K562 (cell line): ENCODE measurements at regions not wholly inside any gene's neighbourhood (a gene's known extent, or its start where the extent isn't known, plus 50 kb on each side); places are given as distances from the start of the nearest gene placed in this dataset.

ENCODE experiments used
- ATAC-seq: fragments of 200-7000 bp; cut with Tn5 transposase; 3 replicates; pipeline ENCODE4 v1.9.1; 2020; ENCODE audit warnings: moderate library complexity
- BruUV-seq: library from RNA; stranded (reverse); fragments of 400-500 nt; replicated peaks from 2 replicates; lab custom pipeline; 2021; lab: Mats Ljungman, UMichigan
- CTCF ChIA-PET: fragments of 300-600 bp; formaldehyde crosslinking; extraction: SDS; loops from one replicate; lab custom pipeline; 2021; ENCODE audit warnings: low intra/inter-chr PET ratio; lab: Yijun Ruan, JAX
- POLR2A ChIA-PET: fragments of 300-600, 350-650 bp; sonication (Branson Sonifier 250); formaldehyde crosslinking; extraction: SDS; loops from one replicate; lab custom pipeline; 2021; ENCODE audit warnings: antibody characterized with exemption, inconsistent platforms; lab: Yijun Ruan, JAX
- DNase-seq, 4 experiments: peaks; one replicate each; pipeline versions ENCODE4 v3.0.0 to v3.0.0-alpha.2; 2011 to 2018; ENCODE audit warnings: low spot score in 3 of 4, mixed read lengths in 3 of 4; ENCODE audit errors: extremely low read depth in 1 of 4
- FAIRE-seq: peaks from 2 replicates; lab custom pipeline; 2011; peaks lifted over from hg19 to GRCh38; lab: Jason Lieb, UNC
- H2AFZ ChIP-seq: 2 replicates; pipeline ENCODE4 v1.6.0; 2011; ENCODE audit warnings: low read depth, low read length, control low read depth, inconsistent platforms
- H3K27ac ChIP-seq: fragments of 200-600 bp; 3 replicates; pipeline ENCODE4 v1.8.0; 2011; ENCODE audit warnings: low read depth, mild to moderate bottlenecking, control low read depth, inconsistent platforms, low read length, moderate library complexity, mixed read lengths; ENCODE audit errors: extremely low read depth
- H3K27me3 ChIP-seq, 2 experiments: fragments of 300-600 bp in 1 of 2; 2 replicates in 1 of 2; 3 replicates in 1 of 2; pipeline versions ENCODE4 v1.6.0 to v1.8.0; 2011; ENCODE audit warnings: inconsistent platforms in 2 of 2, low read length in 2 of 2, mild to moderate bottlenecking in 1 of 2, mixed read lengths in 1 of 2, moderate library complexity in 1 of 2; ENCODE audit not compliant: control insufficient read depth in 2 of 2, insufficient read depth in 2 of 2
- H3K36me3 ChIP-seq: fragments of 300-600 bp; 3 replicates; pipeline ENCODE4 v1.8.0; 2011; ENCODE audit warnings: mild to moderate bottlenecking, low read length, inconsistent platforms; ENCODE audit not compliant: control insufficient read depth, insufficient read depth
- H3K4me1 ChIP-seq, 2 experiments: fragments of 200-600 bp in 1 of 2; replicated peaks in 1 of 2; 2 replicates in 1 of 2; 3 replicates in 1 of 2; pipeline versions ENCODE4 v1.5.1 to v1.8.0; 2011; ENCODE audit warnings: inconsistent platforms in 2 of 2, low read length in 2 of 2, mild to moderate bottlenecking in 1 of 2, mixed read lengths in 1 of 2, moderate library complexity in 1 of 2; ENCODE audit not compliant: control insufficient read depth in 2 of 2, insufficient read depth in 2 of 2
- H3K4me2 ChIP-seq: 2 replicates; pipeline ENCODE4 v1.6.1; 2011; ENCODE audit warnings: low read length, control low read depth, inconsistent platforms, mixed read lengths; ENCODE audit not compliant: insufficient read depth
- H3K4me3 ChIP-seq: fragments of 200-600 bp; sonication (generic), shearing (Covaris generic); 2 replicates; pipeline ENCODE4 v1.5.1; 2016; ENCODE audit warnings: control low read depth, inconsistent platforms
- H3K79me2 ChIP-seq: fragments of 200-600 bp; 3 replicates; pipeline ENCODE4 v1.8.0; 2011; ENCODE audit warnings: low read length, inconsistent platforms; ENCODE audit not compliant: control insufficient read depth, insufficient read depth
- H3K9ac ChIP-seq, 2 experiments: 2 replicates each; pipeline versions ENCODE4 v1.6.0 to v1.6.1; 2011; ENCODE audit warnings: low read depth in 2 of 2, low read length in 2 of 2, control low read depth in 1 of 2, inconsistent platforms in 1 of 2, mild to moderate bottlenecking in 1 of 2, mixed read lengths in 1 of 2; ENCODE audit not compliant: insufficient read depth in 1 of 2
- H3K9me1 ChIP-seq: one replicate; pipeline ENCODE4 v1.6.0; 2011; ENCODE audit warnings: inconsistent platforms, mild to moderate bottlenecking, low read length, moderate library complexity; ENCODE audit not compliant: control insufficient read depth, insufficient read depth
- H3K9me3 ChIP-seq: replicated peaks from 2 replicates; pipeline ENCODE4 v1.5.1; 2011; ENCODE audit warnings: low read depth, low read length, inconsistent platforms; ENCODE audit not compliant: control insufficient read depth, insufficient read depth
- H4K20me1 ChIP-seq: replicated peaks from 2 replicates; pipeline ENCODE4 v1.6.1; 2011; ENCODE audit warnings: low read length, inconsistent platforms, mixed read lengths; ENCODE audit not compliant: control insufficient read depth, insufficient read depth
- ATF1 ChIP-seq, 2 experiments: fragments of 450-650 bp in 1 of 2; IDR thresholded peaks; 2 replicates each; pipeline ENCODE4 v1.6.1; 2016; ENCODE audit warnings: missing compliant biosample characterization in 1 of 2, missing genetic modification characterization in 1 of 2
- CBFA2T3 ChIP-seq: fragments of 450-650 bp; IDR thresholded peaks from 2 replicates; pipeline ENCODE4 v1.6.1; 2017
- CCAR2 ChIP-seq: fragments of 200-400 bp; formaldehyde crosslinking; IDR thresholded peaks from 2 replicates; pipeline ENCODE4 v1.6.1; 2017; ENCODE audit warnings: mild to moderate bottlenecking, low read depth, low read length
- FOSL1 ChIP-seq: fragments of 200-800 bp; sonication (Bioruptor generic); conservative IDR thresholded peaks from 2 replicates; pipeline ENCODE4 v1.6.1; 2016; ENCODE audit warnings: missing genetic modification characterization, missing compliant biosample characterization
- IFI16 ChIP-seq: fragments of 250-450 bp; sonication (Bioruptor Pico); IDR thresholded peaks from 2 replicates; pipeline ENCODE4 v2.1.2; 2022; ENCODE audit warnings: mild to moderate bottlenecking, inconsistent platforms
- L3MBTL2 ChIP-seq: fragments of 450-650 bp; IDR thresholded peaks from 2 replicates; pipeline ENCODE4 v1.6.1; 2016; ENCODE audit warnings: mild to moderate bottlenecking, moderate library complexity
- NCOA2 ChIP-seq, 2 experiments: fragments of 450-650 bp; IDR thresholded peaks; 2 replicates each; pipeline ENCODE4 v1.6.1; 2018; ENCODE audit warnings: mild to moderate bottlenecking in 2 of 2, moderate library complexity in 1 of 2; ENCODE audit not compliant: partially characterized antibody in 2 of 2
- POLR2A ChIP-seq: fragments of 450-650 bp; conservative IDR thresholded peaks from 2 replicates; pipeline ENCODE4 v1.6.1; 2016
- SIN3B ChIP-seq: fragments of 450-650 bp; IDR thresholded peaks from 2 replicates; pipeline ENCODE4 v1.6.1; 2017; ENCODE audit warnings: low read depth, mild to moderate bottlenecking, moderate library complexity
- XRCC4 ChIP-seq: IDR thresholded peaks from one replicate; pipeline ENCODE4 v1.6.1; 2011; ENCODE audit not compliant: insufficient read depth, insufficient read length; ENCODE audit errors: extremely low read depth
- ZNF165 ChIP-seq: fragments of 250-450 bp; sonication (Bioruptor Pico); IDR thresholded peaks from 2 replicates; pipeline ENCODE4 v1.4.0; 2020; ENCODE audit warnings: borderline replicate concordance
- ZNF354B ChIP-seq: fragments of 250-450 bp; sonication (Bioruptor Pico); IDR thresholded peaks from 2 replicates; pipeline ENCODE4 v1.4.0; 2020
- ZNF583 ChIP-seq: fragments of 250-450 bp; sonication (Bioruptor Pico); IDR thresholded peaks from 2 replicates; pipeline ENCODE4 v1.4.0; 2020
- ZNF668 ChIP-seq: fragments of 250-450 bp; sonication (Bioruptor Pico); IDR thresholded peaks from 2 replicates; pipeline ENCODE4 v1.8.0; 2022; ENCODE audit warnings: mild to moderate bottlenecking, inconsistent platforms
- WGBS: fragments of 100-300 bp; shearing (Covaris generic); methylation state at CpG from one replicate; pipeline ENCODE4 v1.1.6; 2016; ENCODE audit warnings: low coverage, mixed read lengths; ENCODE audit not compliant: insufficient coverage; ENCODE audit errors: missing lambda C conversion rate; 5-methylcytosine and 5-hydroxymethylcytosine counted together
- in situ Hi-C: fragments of 300-500 bp; cut with MboI; formaldehyde crosslinking; loops from 4 replicates; pipeline ENCODE4 v1.15.0; 2018; ENCODE audit warnings: inconsistent platforms, mixed read lengths
- intact Hi-C: fragments of 100-400 bp; cut with micrococcal nuclease; formaldehyde crosslinking; loops from 2 replicates; pipeline ENCODE4 v1.14.2; 2022
- TF ChIP-seq, protein P1 (sequence below), 3 experiments: fragments of 200-800 bp in 1 of 3; fragments of 250-450 bp in 1 of 3; fragments of 450-650 bp in 1 of 3; sonication (Bioruptor Pico) in 1 of 3; sonication (Bioruptor generic) in 1 of 3; formaldehyde crosslinking in 1 of 3; IDR thresholded peaks; 2 replicates each; pipeline versions ENCODE4 v1.6.1 to v1.8.0; 2016 to 2022; ENCODE audit warnings: mild to moderate bottlenecking in 2 of 3, missing genetic modification characterization in 2 of 3, missing compliant biosample characterization in 1 of 3, moderate library complexity in 1 of 3
- TF ChIP-seq, protein P2 (sequence below), 2 experiments: fragments of 450-650 bp; IDR thresholded peaks; 2 replicates each; pipeline ENCODE4 v1.6.1; 2016
- TF ChIP-seq, protein P3 (sequence below): IDR thresholded peaks from 2 replicates; pipeline ENCODE4 v1.6.1; 2011; ENCODE audit not compliant: insufficient read length; ENCODE audit errors: extremely low read depth

DNA sequence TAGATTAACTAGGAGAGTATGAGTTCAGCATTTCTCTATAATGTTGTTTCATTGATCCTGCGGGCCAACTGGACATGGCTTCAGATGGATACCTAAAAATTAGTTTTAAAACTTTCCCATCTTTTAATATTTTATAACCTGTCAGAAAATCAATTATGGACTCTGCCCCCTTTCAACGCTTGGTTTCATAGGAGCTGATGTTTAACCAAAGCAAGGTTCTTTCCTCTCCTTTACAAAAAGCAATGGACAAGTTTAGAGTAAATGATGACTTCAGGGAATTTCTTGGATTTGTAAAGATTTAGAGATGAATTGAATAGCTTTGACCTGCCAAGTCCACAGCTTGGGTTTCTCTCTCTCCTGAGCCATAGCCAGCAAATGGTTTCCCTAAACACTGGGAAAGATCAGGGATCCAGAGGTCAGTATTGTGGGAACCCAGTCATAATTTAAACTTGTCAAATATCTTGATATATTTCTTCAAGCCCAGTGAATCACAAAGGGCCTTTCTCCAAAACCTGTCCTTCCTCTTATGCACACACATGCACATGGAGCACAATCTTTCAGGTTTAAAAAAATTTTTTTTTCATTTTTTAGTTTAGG is 177.1 kb downstream of the EVX1 start:
- H3K9me3 ChIP-seq, result no peaks in the 10 kb centered on the region; the same call in 1 of the 2 replicates
- no peak overlapping the region for H3K27ac ChIP-seq
- H3K79me2 ChIP-seq, result no peaks in the 10 kb centered on the region
- ATAC-seq (no peak), FAIRE-seq (no peak), DNase-seq (no peak)
- H4K20me1 ChIP-seq, result no peaks in the 10 kb centered on the region
- no peaks in the 10 kb centered on the region for H3K4me1 ChIP-seq
- no peak for TF ChIP-seq IFI16 (CRISPR knock-in tag)
- no peak for TF ChIP-seq ATF1 (CRISPR knock-in tag; IDR thresholded peaks at IDR 0.05)
- no peak for TF ChIP-seq ATF1 (tag; IDR thresholded peaks at IDR 0.05)
- TF ChIP-seq NCOA2 (IDR thresholded peaks at IDR 0.05; ENCODE audit: partially characterized antibody in 2 of 2), result no peak
- no peak for TF ChIP-seq POLR2A
- TF ChIP-seq ZNF583 (CRISPR knock-in tag), result no peak
- TF ChIP-seq, protein P1, sequence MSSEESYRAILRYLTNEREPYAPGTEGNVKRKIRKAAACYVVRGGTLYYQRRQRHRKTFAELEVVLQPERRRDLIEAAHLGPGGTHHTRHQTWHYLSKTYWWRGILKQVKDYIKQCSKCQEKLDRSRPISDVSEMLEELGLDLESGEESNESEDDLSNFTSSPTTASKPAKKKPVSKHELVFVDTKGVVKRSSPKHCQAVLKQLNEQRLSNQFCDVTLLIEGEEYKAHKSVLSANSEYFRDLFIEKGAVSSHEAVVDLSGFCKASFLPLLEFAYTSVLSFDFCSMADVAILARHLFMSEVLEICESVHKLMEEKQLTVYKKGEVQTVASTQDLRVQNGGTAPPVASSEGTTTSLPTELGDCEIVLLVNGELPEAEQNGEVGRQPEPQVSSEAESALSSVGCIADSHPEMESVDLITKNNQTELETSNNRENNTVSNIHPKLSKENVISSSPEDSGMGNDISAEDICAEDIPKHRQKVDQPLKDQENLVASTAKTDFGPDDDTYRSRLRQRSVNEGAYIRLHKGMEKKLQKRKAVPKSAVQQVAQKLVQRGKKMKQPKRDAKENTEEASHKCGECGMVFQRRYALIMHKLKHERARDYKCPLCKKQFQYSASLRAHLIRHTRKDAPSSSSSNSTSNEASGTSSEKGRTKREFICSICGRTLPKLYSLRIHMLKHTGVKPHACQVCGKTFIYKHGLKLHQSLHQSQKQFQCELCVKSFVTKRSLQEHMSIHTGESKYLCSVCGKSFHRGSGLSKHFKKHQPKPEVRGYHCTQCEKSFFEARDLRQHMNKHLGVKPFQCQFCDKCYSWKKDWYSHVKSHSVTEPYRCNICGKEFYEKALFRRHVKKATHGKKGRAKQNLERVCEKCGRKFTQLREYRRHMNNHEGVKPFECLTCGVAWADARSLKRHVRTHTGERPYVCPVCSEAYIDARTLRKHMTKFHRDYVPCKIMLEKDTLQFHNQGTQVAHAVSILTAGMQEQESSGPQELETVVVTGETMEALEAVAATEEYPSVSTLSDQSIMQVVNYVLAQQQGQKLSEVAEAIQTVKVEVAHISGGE (CRISPR knock-in tag; IDR thresholded peaks at IDR 0.05), result no peak
- no peak for TF ChIP-seq SIN3B
- TF ChIP-seq CCAR2, result no peak
- no peak for TF ChIP-seq CBFA2T3
- no peak for TF ChIP-seq ZNF668 (CRISPR knock-in tag)
- no peak for TF ChIP-seq ZNF354B (CRISPR knock-in tag)
- no peak for TF ChIP-seq L3MBTL2
- no peak for TF ChIP-seq ZNF165 (CRISPR knock-in tag)
- TF ChIP-seq, protein P2, sequence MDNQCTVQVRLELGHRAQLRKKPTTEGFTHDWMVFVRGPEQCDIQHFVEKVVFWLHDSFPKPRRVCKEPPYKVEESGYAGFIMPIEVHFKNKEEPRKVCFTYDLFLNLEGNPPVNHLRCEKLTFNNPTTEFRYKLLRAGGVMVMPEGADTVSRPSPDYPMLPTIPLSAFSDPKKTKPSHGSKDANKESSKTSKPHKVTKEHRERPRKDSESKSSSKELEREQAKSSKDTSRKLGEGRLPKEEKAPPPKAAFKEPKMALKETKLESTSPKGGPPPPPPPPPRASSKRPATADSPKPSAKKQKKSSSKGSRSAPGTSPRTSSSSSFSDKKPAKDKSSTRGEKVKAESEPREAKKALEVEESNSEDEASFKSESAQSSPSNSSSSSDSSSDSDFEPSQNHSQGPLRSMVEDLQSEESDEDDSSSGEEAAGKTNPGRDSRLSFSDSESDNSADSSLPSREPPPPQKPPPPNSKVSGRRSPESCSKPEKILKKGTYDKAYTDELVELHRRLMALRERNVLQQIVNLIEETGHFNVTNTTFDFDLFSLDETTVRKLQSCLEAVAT (IDR thresholded peaks at IDR 0.05), result no peak
- TF ChIP-seq XRCC4, result no peak
- TF ChIP-seq FOSL1, result no peak
- TF ChIP-seq, protein P3, sequence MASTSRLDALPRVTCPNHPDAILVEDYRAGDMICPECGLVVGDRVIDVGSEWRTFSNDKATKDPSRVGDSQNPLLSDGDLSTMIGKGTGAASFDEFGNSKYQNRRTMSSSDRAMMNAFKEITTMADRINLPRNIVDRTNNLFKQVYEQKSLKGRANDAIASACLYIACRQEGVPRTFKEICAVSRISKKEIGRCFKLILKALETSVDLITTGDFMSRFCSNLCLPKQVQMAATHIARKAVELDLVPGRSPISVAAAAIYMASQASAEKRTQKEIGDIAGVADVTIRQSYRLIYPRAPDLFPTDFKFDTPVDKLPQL, result no peak
- WGBS, result 6% methylated on average over 2 of the region's 2 CpGs
- peaks cover 2 to 7% of the 10 kb centered on the region in 2 experiments; a peak in 2 of 5 replicates for H3K27me3 ChIP-seq
- H3K4me2 ChIP-seq, result no peak overlapping the region
- CTCF ChIA-PET, result no interaction called here
- in situ Hi-C loops (no loop called here), intact Hi-C loops (no loop called here)
- no peak overlapping the region for H3K4me3 ChIP-seq
- no peak overlapping the region for H2AFZ ChIP-seq
- POLR2A ChIA-PET, result no interaction called here
- H3K36me3 ChIP-seq, result no peaks in the 10 kb centered on the region
- BruUV-seq, result no TSS peak
- no peak overlapping the region for H3K9ac ChIP-seq
- peaks cover 3% of the 10 kb centered on the region for H3K9me1 ChIP-seq
